LoVo (cell line): ENCODE measurements at regions not wholly inside any gene's neighbourhood (a gene's known extent, or its start where the extent isn't known, plus 50 kb on each side); places are given as distances from the start of the nearest gene placed in this dataset.

Source experiments
- DNase-seq: peaks from one replicate; pipeline ENCODE4 v3.0.0-alpha.2; 2016; ENCODE audit warnings: low spot score

- DNase-seq: no peak
Measured at GRCh38 chr3:117762621-117763037, 1053.0 kb downstream of the TUSC7 start.

GRCh38 chr3:117763561-117763960, 1054.0 kb downstream of the TUSC7 start:
- no peak for DNase-seq

- no peak for DNase-seq
Measured at GRCh38 chr3:117768581-117768980, 1059.0 kb downstream of the TUSC7 start.

- DNase-seq: no peak
Measured at GRCh38 chr3:117774130-117774529, 1064.6 kb downstream of the TUSC7 start.

- no peak for DNase-seq
Measured at GRCh38 chr3:117786349-117786748, 1076.8 kb downstream of the TUSC7 start.

- no peak for DNase-seq
Measured at GRCh38 chr3:117788061-117788460, 1078.5 kb downstream of the TUSC7 start.

- no peak for DNase-seq
Measured at GRCh38 chr3:117788506-117788905, 1078.9 kb downstream of the TUSC7 start.

GRCh38 chr3:117790235-117790987, 1080.8 kb downstream of the TUSC7 start:
- DNase-seq: no peak

- DNase-seq: no peak
Measured at GRCh38 chr3:117793622-117794265, 1084.2 kb downstream of the TUSC7 start.

GRCh38 chr3:117798221-117798620, 1088.6 kb downstream of the TUSC7 start:
- DNase-seq: no peak

GRCh38 chr3:117798687-117799386, 1089.3 kb downstream of the TUSC7 start:
- no peak for DNase-seq

GRCh38 chr3:117799387-117799735, 1089.8 kb downstream of the TUSC7 start:
- no peak for DNase-seq

GRCh38 chr3:117801912-117802239, 1092.3 kb downstream of the TUSC7 start:
- no peak for DNase-seq

- no peak for DNase-seq
Measured at GRCh38 chr3:117809186-117810081, 1099.9 kb downstream of the TUSC7 start.

- no peak for DNase-seq
Measured at GRCh38 chr3:117811786-117812185, 1102.2 kb downstream of the TUSC7 start.

- DNase-seq: no peak
Measured at GRCh38 chr3:117814975-117815374, 1105.4 kb downstream of the TUSC7 start.

GRCh38 chr3:117817103-117817502, 1107.5 kb downstream of the TUSC7 start:
- no peak for DNase-seq

- DNase-seq: no peak
Measured at GRCh38 chr3:117818592-117818991, 1109.0 kb downstream of the TUSC7 start.

GRCh38 chr3:117820658-117821299, 1111.2 kb downstream of the TUSC7 start:
- DNase-seq: no peak

GRCh38 chr3:117822416-117822815, 1112.8 kb downstream of the TUSC7 start:
- DNase-seq: no peak

- DNase-seq: no peak
Measured at GRCh38 chr3:117836296-117836695, 1126.7 kb downstream of the TUSC7 start.

GRCh38 chr3:117837391-117837790, 1127.8 kb downstream of the TUSC7 start:
- no peak for DNase-seq
